ENCODE measurements at regions not wholly inside any gene's neighbourhood (a gene's known extent, or its start where the extent isn't known, plus 50 kb on each side); places are given as distances from the start of the nearest gene placed in this dataset.

- Mint-ChIP-seq H3K9me3 (peaks cover 12% of the 10 kb centered on the region), H3K27me3 (no peaks in the 10 kb centered on the region), H3K4me3 (no peak overlapping the region), H3K4me1 (no peaks in the 10 kb centered on the region), H3K36me3 (ENCODE audit: low read depth) (no peaks in the 10 kb centered on the region), H3K27ac (no peak overlapping the region)
- no peak for ATAC-seq (replicated peaks)
These were observed 655.2 kb downstream of the HDGFL1 start for GRCh38 chr6:23224540-23224939.

GRCh38 chr6:23228439-23229024 is 659.2 kb downstream of the HDGFL1 start:
- Mint-ChIP-seq H3K4me3 (no peak overlapping the region), H3K4me1 (no peaks in the 10 kb centered on the region), H3K9me3 (peaks cover 12% of the 10 kb centered on the region), H3K27me3 (no peaks in the 10 kb centered on the region), H3K27ac (no peak overlapping the region), H3K36me3 (ENCODE audit: low read depth) (no peaks in the 10 kb centered on the region)
- no peak for ATAC-seq (replicated peaks)

- Mint-ChIP-seq H3K4me1 (no peaks in the 10 kb centered on the region), H3K4me3 (no peak overlapping the region), H3K27me3 (no peaks in the 10 kb centered on the region), H3K9me3 (peaks cover 5% of the 10 kb centered on the region), H3K27ac (no peak overlapping the region), H3K36me3 (ENCODE audit: low read depth) (no peaks in the 10 kb centered on the region)
- no peak for ATAC-seq (replicated peaks)
These were observed 674.5 kb downstream of the HDGFL1 start for GRCh38 chr6:23243854-23244253.

GRCh38 chr6:23244300-23244699 is 674.9 kb downstream of the HDGFL1 start:
- H3K4me3 Mint-ChIP-seq: no peak overlapping the region
- H3K4me1 Mint-ChIP-seq: no peaks in the 10 kb centered on the region
- no peak for ATAC-seq (replicated peaks)
- no peaks in the 10 kb centered on the region for H3K36me3 Mint-ChIP-seq (ENCODE audit: low read depth)
- H3K27me3 Mint-ChIP-seq: no peaks in the 10 kb centered on the region
- no peak overlapping the region for H3K27ac Mint-ChIP-seq
- H3K9me3 Mint-ChIP-seq: peaks cover 5% of the 10 kb centered on the region

- no peaks in the 10 kb centered on the region for H3K36me3 Mint-ChIP-seq (ENCODE audit: low read depth)
These were observed 676.2 kb downstream of the HDGFL1 start for GRCh38 chr6:23245572-23245971.

GRCh38 chr6:23246896-23247295 is 677.5 kb downstream of the HDGFL1 start:
- H3K36me3 Mint-ChIP-seq (ENCODE audit: low read depth): no peaks in the 10 kb centered on the region
- H3K9me3 Mint-ChIP-seq: peaks cover 4% of the 10 kb centered on the region
- H3K4me1 Mint-ChIP-seq: no peaks in the 10 kb centered on the region
- no peaks in the 10 kb centered on the region for H3K27me3 Mint-ChIP-seq
- H3K4me3 Mint-ChIP-seq: no peak overlapping the region
- no peak overlapping the region for H3K27ac Mint-ChIP-seq
- ATAC-seq (replicated peaks): no peak

More at GRCh38 chr6:23245572-23245971, 676.2 kb downstream of the HDGFL1 start:
- no peaks in the 10 kb centered on the region for H3K4me1 Mint-ChIP-seq
- no peak overlapping the region for H3K4me3 Mint-ChIP-seq
- H3K27ac Mint-ChIP-seq: no peak overlapping the region
- H3K27me3 Mint-ChIP-seq: no peaks in the 10 kb centered on the region
- no peak for ATAC-seq (replicated peaks)
- peaks cover 5% of the 10 kb centered on the region for H3K9me3 Mint-ChIP-seq

GRCh38 chr6:23250556-23250955 is 681.2 kb downstream of the HDGFL1 start:
- H3K4me1 Mint-ChIP-seq: no peaks in the 10 kb centered on the region
- ATAC-seq (replicated peaks): no peak
- H3K36me3 Mint-ChIP-seq (ENCODE audit: low read depth): no peaks in the 10 kb centered on the region
- peaks cover 4% of the 10 kb centered on the region for H3K9me3 Mint-ChIP-seq
- H3K27ac Mint-ChIP-seq: no peak overlapping the region
- no peaks in the 10 kb centered on the region for H3K27me3 Mint-ChIP-seq
- H3K4me3 Mint-ChIP-seq: no peak overlapping the region

GRCh38 chr6:23262864-23263263 is 693.5 kb downstream of the HDGFL1 start:
- Mint-ChIP-seq H3K9me3 (peaks cover 16% of the 10 kb centered on the region), H3K36me3 (ENCODE audit: low read depth) (no peaks in the 10 kb centered on the region), H3K4me3 (no peak overlapping the region), H3K4me1 (no peaks in the 10 kb centered on the region), H3K27me3 (no peaks in the 10 kb centered on the region), H3K27ac (no peak overlapping the region)
- no peak for ATAC-seq (replicated peaks)

GRCh38 chr6:23265270-23265669 is 695.9 kb downstream of the HDGFL1 start:
- ATAC-seq (replicated peaks): no peak
- no peaks in the 10 kb centered on the region for H3K27me3 Mint-ChIP-seq
- H3K4me3 Mint-ChIP-seq: no peak overlapping the region
- no peaks in the 10 kb centered on the region for H3K4me1 Mint-ChIP-seq
- no peak overlapping the region for H3K27ac Mint-ChIP-seq
- H3K9me3 Mint-ChIP-seq: peaks cover 9% of the 10 kb centered on the region
- no peaks in the 10 kb centered on the region for H3K36me3 Mint-ChIP-seq (ENCODE audit: low read depth)

- Mint-ChIP-seq H3K36me3 (ENCODE audit: low read depth) (no peaks in the 10 kb centered on the region), H3K27me3 (no peaks in the 10 kb centered on the region), H3K9me3 (no peaks in the 10 kb centered on the region), H3K27ac (no peak overlapping the region), H3K4me3 (no peak overlapping the region), H3K4me1 (no peaks in the 10 kb centered on the region)
- no peak for ATAC-seq (replicated peaks)
These were observed 697.2 kb downstream of the HDGFL1 start for GRCh38 chr6:23266536-23266935.

GRCh38 chr6:23267651-23268050 is 698.3 kb downstream of the HDGFL1 start:
- no peaks in the 10 kb centered on the region for H3K4me1 Mint-ChIP-seq
- no peaks in the 10 kb centered on the region for H3K36me3 Mint-ChIP-seq (ENCODE audit: low read depth)
- H3K27me3 Mint-ChIP-seq: no peaks in the 10 kb centered on the region
- no peak overlapping the region for H3K27ac Mint-ChIP-seq
- ATAC-seq (replicated peaks): no peak
- no peak overlapping the region for H3K4me3 Mint-ChIP-seq
- no peaks in the 10 kb centered on the region for H3K9me3 Mint-ChIP-seq

GRCh38 chr6:23268348-23268747 is 699.0 kb downstream of the HDGFL1 start:
- H3K4me1 Mint-ChIP-seq: no peaks in the 10 kb centered on the region
- no peaks in the 10 kb centered on the region for H3K27me3 Mint-ChIP-seq
- no peaks in the 10 kb centered on the region for H3K36me3 Mint-ChIP-seq (ENCODE audit: low read depth)
- H3K9me3 Mint-ChIP-seq: no peaks in the 10 kb centered on the region
- H3K4me3 Mint-ChIP-seq: no peak overlapping the region
- ATAC-seq (replicated peaks): no peak
- H3K27ac Mint-ChIP-seq: no peak overlapping the region

- no peaks in the 10 kb centered on the region for H3K9me3 Mint-ChIP-seq
- H3K4me1 Mint-ChIP-seq: no peaks in the 10 kb centered on the region
- no peak overlapping the region for H3K27ac Mint-ChIP-seq
- H3K36me3 Mint-ChIP-seq (ENCODE audit: low read depth): no peaks in the 10 kb centered on the region
- H3K27me3 Mint-ChIP-seq: no peaks in the 10 kb centered on the region
- no peak overlapping the region for H3K4me3 Mint-ChIP-seq
- no peak for ATAC-seq (replicated peaks)
These were observed 700.1 kb downstream of the HDGFL1 start for GRCh38 chr6:23269436-23269835.

- H3K36me3 Mint-ChIP-seq (ENCODE audit: low read depth): no peaks in the 10 kb centered on the region
- H3K4me3 Mint-ChIP-seq: no peak overlapping the region
- no peaks in the 10 kb centered on the region for H3K9me3 Mint-ChIP-seq
- H3K27me3 Mint-ChIP-seq: no peaks in the 10 kb centered on the region
- H3K27ac Mint-ChIP-seq: no peak overlapping the region
- no peak for ATAC-seq (replicated peaks)
- no peaks in the 10 kb centered on the region for H3K4me1 Mint-ChIP-seq
These were observed 703.2 kb downstream of the HDGFL1 start for GRCh38 chr6:23272536-23272935.

GRCh38 chr6:23277521-23278179 is 708.3 kb downstream of the HDGFL1 start:
- H3K9me3 Mint-ChIP-seq: no peaks in the 10 kb centered on the region
- no peaks in the 10 kb centered on the region for H3K4me1 Mint-ChIP-seq
- no peaks in the 10 kb centered on the region for H3K36me3 Mint-ChIP-seq (ENCODE audit: low read depth)
- no peaks in the 10 kb centered on the region for H3K27me3 Mint-ChIP-seq
- no peak overlapping the region for H3K27ac Mint-ChIP-seq
- no peak for ATAC-seq (replicated peaks)
- no peak overlapping the region for H3K4me3 Mint-ChIP-seq

GRCh38 chr6:23278180-23278532 is 708.8 kb downstream of the HDGFL1 start:
- Mint-ChIP-seq H3K27ac (no peak overlapping the region), H3K36me3 (ENCODE audit: low read depth) (no peaks in the 10 kb centered on the region), H3K4me1 (no peaks in the 10 kb centered on the region), H3K27me3 (no peaks in the 10 kb centered on the region), H3K4me3 (no peak overlapping the region), H3K9me3 (no peaks in the 10 kb centered on the region)
- no peak for ATAC-seq (replicated peaks)

Measured in activated T-helper 17 cell treated with anti-CD3 and anti-CD28 coated beads, Interleukin-2, amount 50 U/mL, for 72 hours (primary cell).